ENCODE measurements at regions not wholly inside any gene's neighbourhood (a gene's known extent, or its start where the extent isn't known, plus 50 kb on each side); places are given as distances from the start of the nearest gene placed in this dataset.

DNA sequence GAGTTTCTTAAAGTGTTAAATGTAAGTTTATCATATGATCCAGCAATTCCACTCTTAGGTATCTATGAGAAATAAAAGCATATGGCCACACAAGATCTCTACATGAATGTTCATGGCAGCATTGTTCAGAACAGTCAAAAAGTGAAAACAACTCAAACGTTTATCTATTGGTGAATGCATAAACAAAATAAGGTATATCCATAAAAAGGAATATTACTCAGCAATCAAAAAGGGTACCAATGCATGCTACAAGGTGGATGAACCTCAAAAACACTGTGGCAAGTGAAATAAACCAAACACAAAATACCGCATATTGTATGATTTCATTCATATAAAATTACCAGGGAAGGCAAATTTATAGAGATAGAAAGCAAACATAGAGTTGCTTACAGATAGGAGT is 337.6 kb downstream of the PIK3C3 start:
- TF ChIP-seq, protein P1, sequence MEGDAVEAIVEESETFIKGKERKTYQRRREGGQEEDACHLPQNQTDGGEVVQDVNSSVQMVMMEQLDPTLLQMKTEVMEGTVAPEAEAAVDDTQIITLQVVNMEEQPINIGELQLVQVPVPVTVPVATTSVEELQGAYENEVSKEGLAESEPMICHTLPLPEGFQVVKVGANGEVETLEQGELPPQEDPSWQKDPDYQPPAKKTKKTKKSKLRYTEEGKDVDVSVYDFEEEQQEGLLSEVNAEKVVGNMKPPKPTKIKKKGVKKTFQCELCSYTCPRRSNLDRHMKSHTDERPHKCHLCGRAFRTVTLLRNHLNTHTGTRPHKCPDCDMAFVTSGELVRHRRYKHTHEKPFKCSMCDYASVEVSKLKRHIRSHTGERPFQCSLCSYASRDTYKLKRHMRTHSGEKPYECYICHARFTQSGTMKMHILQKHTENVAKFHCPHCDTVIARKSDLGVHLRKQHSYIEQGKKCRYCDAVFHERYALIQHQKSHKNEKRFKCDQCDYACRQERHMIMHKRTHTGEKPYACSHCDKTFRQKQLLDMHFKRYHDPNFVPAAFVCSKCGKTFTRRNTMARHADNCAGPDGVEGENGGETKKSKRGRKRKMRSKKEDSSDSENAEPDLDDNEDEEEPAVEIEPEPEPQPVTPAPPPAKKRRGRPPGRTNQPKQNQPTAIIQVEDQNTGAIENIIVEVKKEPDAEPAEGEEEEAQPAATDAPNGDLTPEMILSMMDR (IDR thresholded peaks at IDR 0.05) = no peak
- TF ChIP-seq POLR2AphosphoS5 (IDR thresholded peaks at IDR 0.05) = no peak
